ENCODE measurements at regions not wholly inside any gene's neighbourhood (a gene's known extent, or its start where the extent isn't known, plus 50 kb on each side); places are given as distances from the start of the nearest gene placed in this dataset.

- DNase-seq (ENCODE audit: extremely low read depth in 1 of 2, low read depth in 1 of 2), result no peak
Observed at GRCh38 chr2:19846567-19846966, 55.2 kb downstream of the TTC32 start.

- no peak for DNase-seq (ENCODE audit: extremely low read depth in 1 of 2, low read depth in 1 of 2)
Observed at GRCh38 chr2:19846030-19846429, 55.8 kb downstream of the TTC32 start.

- DNase-seq (ENCODE audit: extremely low read depth in 1 of 2, low read depth in 1 of 2), result no peak
Observed at GRCh38 chr2:19845323-19845920, 56.4 kb downstream of the TTC32 start.

GRCh38 chr2:19844750-19845149 is 57.0 kb downstream of the TTC32 start:
- DNase-seq (ENCODE audit: extremely low read depth in 1 of 2, low read depth in 1 of 2), result no peak

GRCh38 chr2:19843992-19844515 is 57.7 kb downstream of the TTC32 start:
- DNase-seq (ENCODE audit: extremely low read depth in 1 of 2, low read depth in 1 of 2), result no peak

GRCh38 chr2:19841918-19842693 is 59.7 kb downstream of the TTC32 start:
- DNase-seq (ENCODE audit: extremely low read depth in 1 of 2, low read depth in 1 of 2), result no peak

- no peak for DNase-seq (ENCODE audit: extremely low read depth in 1 of 2, low read depth in 1 of 2)
Observed at GRCh38 chr2:19839438-19839837, 62.3 kb downstream of the TTC32 start.

GRCh38 chr2:19838616-19839015 is 63.2 kb downstream of the TTC32 start:
- no peak for DNase-seq (ENCODE audit: extremely low read depth in 1 of 2, low read depth in 1 of 2)

GRCh38 chr2:19837235-19837766 is 64.5 kb downstream of the TTC32 start:
- DNase-seq (ENCODE audit: extremely low read depth in 1 of 2, low read depth in 1 of 2), result no peak

GRCh38 chr2:19835781-19836281 is 66.0 kb downstream of the TTC32 start:
- no peak for DNase-seq (ENCODE audit: extremely low read depth in 1 of 2, low read depth in 1 of 2)

GRCh38 chr2:19833978-19834377 is 67.8 kb downstream of the TTC32 start:
- no peak for DNase-seq (ENCODE audit: extremely low read depth in 1 of 2, low read depth in 1 of 2)

GRCh38 chr2:19829672-19830071 is 72.1 kb downstream of the TTC32 start:
- no peak for DNase-seq (ENCODE audit: extremely low read depth in 1 of 2, low read depth in 1 of 2)

- no peak for DNase-seq (ENCODE audit: extremely low read depth in 1 of 2, low read depth in 1 of 2)
Observed at GRCh38 chr2:19826874-19827273, 74.9 kb downstream of the TTC32 start.

GRCh38 chr2:19823507-19823906 is 78.3 kb downstream of the TTC32 start:
- no peak for DNase-seq (ENCODE audit: extremely low read depth in 1 of 2, low read depth in 1 of 2)

- DNase-seq (ENCODE audit: extremely low read depth in 1 of 2, low read depth in 1 of 2), result no peak
Observed at GRCh38 chr2:19819097-19820065, 82.4 kb downstream of the TTC32 start.

- DNase-seq (ENCODE audit: extremely low read depth in 1 of 2, low read depth in 1 of 2), result no peak
Observed at GRCh38 chr2:19818543-19818942, 83.2 kb downstream of the TTC32 start.

GRCh38 chr2:19818039-19818438 is 83.7 kb downstream of the TTC32 start:
- DNase-seq (ENCODE audit: extremely low read depth in 1 of 2, low read depth in 1 of 2), result no peak

GRCh38 chr2:19815746-19816145 is 86.0 kb downstream of the TTC32 start:
- DNase-seq (ENCODE audit: extremely low read depth in 1 of 2, low read depth in 1 of 2), result no peak

GRCh38 chr2:19812166-19812565 is 89.6 kb downstream of the TTC32 start:
- DNase-seq (ENCODE audit: extremely low read depth in 1 of 2, low read depth in 1 of 2), result no peak

GRCh38 chr2:19811186-19811585 is 90.6 kb downstream of the TTC32 start:
- no peak for DNase-seq (ENCODE audit: extremely low read depth in 1 of 2, low read depth in 1 of 2)

- no peak for DNase-seq (ENCODE audit: extremely low read depth in 1 of 2, low read depth in 1 of 2)
Observed at GRCh38 chr2:19810637-19811036, 91.1 kb downstream of the TTC32 start.

Measured in activated CD8-positive, alpha-beta memory T cell treated with anti-CD3 and anti-CD28 coated beads for 1 hour (primary cell).